Right lobe of liver (tissue), 4 donors: ENCODE measurements at regions not wholly inside any gene's neighbourhood (a gene's known extent, or its start where the extent isn't known, plus 50 kb on each side); places are given as distances from the start of the nearest gene placed in this dataset.

Experiments
- CTCF ChIP-seq, 4 donors: fragments of 200-600 bp in 3 of 4; fragments of 450-650 bp in 1 of 4; IDR thresholded peaks; one replicate each; pipeline versions ENCODE4 v1.5.1 to v1.8.0; 2016 to 2022; ENCODE audit warnings: antibody characterized with exemption in 4 of 4, mild to moderate bottlenecking in 2 of 4
- POLR2A ChIP-seq: fragments of 450-650 bp; IDR thresholded peaks from one replicate; pipeline ENCODE4 v1.6.1; 2017; ENCODE audit warnings: antibody characterized with exemption, mild to moderate bottlenecking
- donor health status: DM: no; HTN: no; CAD: no.
- donor health status: DM: no; HTN: no; CAD: no.
- donor health status: DM: no; HTN: yes; CAD: no.

GRCh38 chr9:115507148-115507547, 389.2 kb upstream of the TNC start:
- TF ChIP-seq CTCF (IDR thresholded peaks at IDR 0.05) (no peak), POLR2A (no peak)
